MM.1S (cell line): ENCODE measurements at regions not wholly inside any gene's neighbourhood (a gene's known extent, or its start where the extent isn't known, plus 50 kb on each side); places are given as distances from the start of the nearest gene placed in this dataset.

Experiments used
- DNase-seq: peaks from one replicate; pipeline ENCODE4 v3.0.0-alpha.2; 2015
- H2AFZ ChIP-seq: fragments of 300-600 bp; sonication (generic); 2 replicates; pipeline ENCODE4 v1.6.0; 2016; ENCODE audit warnings: antibody characterized with exemption, low read length
- H3F3A ChIP-seq: fragments of 300-600 bp; sonication (generic); 2 replicates; pipeline ENCODE4 v1.6.1; 2016; ENCODE audit warnings: mild to moderate bottlenecking, antibody characterized with exemption, low read length, moderate library complexity, mixed read lengths; ENCODE audit not compliant: insufficient read depth
- H3K27ac ChIP-seq: fragments of 300-600 bp; sonication (generic); 2 replicates; pipeline ENCODE4 v1.5.1; 2016; ENCODE audit warnings: mild to moderate bottlenecking, low read length
- H3K27me3 ChIP-seq: fragments of 300-600 bp; sonication (generic); replicated peaks from 2 replicates; pipeline ENCODE4 v1.6.0; 2016; ENCODE audit warnings: low read length; ENCODE audit not compliant: insufficient read depth
- H3K36me3 ChIP-seq: fragments of 300-600 bp; sonication (generic); replicated peaks from 2 replicates; pipeline ENCODE4 v1.6.1; 2016; ENCODE audit warnings: mild to moderate bottlenecking, low read length, mixed read lengths; ENCODE audit not compliant: insufficient read depth
- H3K4me1 ChIP-seq: fragments of 300-600 bp; sonication (generic); 2 replicates; pipeline ENCODE4 v1.6.1; 2016; ENCODE audit warnings: low read length, mixed read lengths
- H3K4me2 ChIP-seq: fragments of 300-600 bp; sonication (generic); 2 replicates; pipeline ENCODE4 v1.6.0; 2016; ENCODE audit warnings: low read depth, low read length
- H3K4me3 ChIP-seq: fragments of 300-600 bp; sonication (generic); 2 replicates; pipeline ENCODE4 v1.5.1; 2016; ENCODE audit warnings: low read length, mixed read lengths
- H3K79me2 ChIP-seq: fragments of 300-600 bp; sonication (generic); 2 replicates; pipeline ENCODE4 v1.6.1; 2016; ENCODE audit warnings: mixed run types, low read length, mixed read lengths
- H3K9ac ChIP-seq: fragments of 300-600 bp; sonication (generic); 2 replicates; pipeline ENCODE4 v1.6.1; 2016; ENCODE audit warnings: low read length, mixed read lengths
- H3K9me2 ChIP-seq: fragments of 300-600 bp; sonication (generic); replicated peaks from 2 replicates; pipeline ENCODE4 v1.6.1; 2016; ENCODE audit warnings: mild to moderate bottlenecking, low read length, mixed read lengths; ENCODE audit not compliant: insufficient read depth
- H3K9me3 ChIP-seq: fragments of 300-600 bp; sonication (generic); replicated peaks from 2 replicates; pipeline ENCODE4 v1.6.1; 2016; ENCODE audit warnings: mild to moderate bottlenecking, low read length, mixed read lengths; ENCODE audit not compliant: insufficient read depth
- H4K20me1 ChIP-seq: fragments of 300-600 bp; sonication (generic); 2 replicates; pipeline ENCODE4 v1.6.1; 2016; ENCODE audit warnings: mild to moderate bottlenecking, low read length, moderate library complexity, mixed read lengths; ENCODE audit not compliant: insufficient read depth
- EZH2 ChIP-seq: fragments of 300-600 bp; sonication (generic); optimal IDR thresholded peaks from 2 replicates; pipeline ENCODE3; 2017; ENCODE audit warnings: low read depth, mild to moderate bottlenecking, antibody characterized with exemption, low read length, mixed read lengths
- EZH2phosphoT487 ChIP-seq: fragments of 300-600 bp; sonication (generic); IDR thresholded peaks from 2 replicates; pipeline ENCODE4 v1.6.1; 2018; ENCODE audit warnings: antibody characterized with exemption, low read length
- TF ChIP-seq, protein P1 (sequence below): fragments of 300-600 bp; sonication (generic); IDR thresholded peaks from 2 replicates; pipeline ENCODE4 v1.5.1; 2016; ENCODE audit warnings: antibody characterized with exemption, low read length, mixed read lengths

DNA sequence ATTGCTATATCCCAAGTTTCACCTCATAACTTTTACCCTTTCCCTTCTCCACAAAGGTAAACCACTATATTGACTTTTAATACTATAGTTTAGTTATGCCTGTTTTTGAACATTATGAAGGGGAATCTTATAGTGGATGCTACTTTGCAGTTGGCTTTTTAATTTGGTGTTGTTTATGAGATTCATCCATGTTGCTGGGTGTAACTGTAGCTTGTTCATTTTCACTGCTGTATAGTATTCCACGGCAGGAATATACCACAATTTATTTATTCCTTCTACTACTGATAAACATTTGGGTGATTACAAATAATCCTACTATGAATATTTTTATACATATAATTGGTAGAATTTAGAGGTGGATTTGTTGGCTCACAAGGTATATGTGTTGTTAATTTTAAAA lies 88.4 kb upstream of the NALF2 start:
- Histone ChIP-seq H3K4me1 (no peaks in the 10 kb centered on the region), H3F3A (no peaks in the 10 kb centered on the region), H3K27ac (no peak overlapping the region), H3K36me3 (no peaks in the 10 kb centered on the region), H3K79me2 (no peaks in the 10 kb centered on the region), H3K4me3 (no peak overlapping the region), H2AFZ (no peak overlapping the region), H3K27me3 (no peaks in the 10 kb centered on the region), H3K9ac (no peak overlapping the region), H3K9me3 (no peaks in the 10 kb centered on the region), H4K20me1 (no peaks in the 10 kb centered on the region), H3K9me2 (no peaks in the 10 kb centered on the region), H3K4me2 (no peak overlapping the region)
- TF ChIP-seq EZH2, result no peak
- DNase-seq, result no peak

DNA sequence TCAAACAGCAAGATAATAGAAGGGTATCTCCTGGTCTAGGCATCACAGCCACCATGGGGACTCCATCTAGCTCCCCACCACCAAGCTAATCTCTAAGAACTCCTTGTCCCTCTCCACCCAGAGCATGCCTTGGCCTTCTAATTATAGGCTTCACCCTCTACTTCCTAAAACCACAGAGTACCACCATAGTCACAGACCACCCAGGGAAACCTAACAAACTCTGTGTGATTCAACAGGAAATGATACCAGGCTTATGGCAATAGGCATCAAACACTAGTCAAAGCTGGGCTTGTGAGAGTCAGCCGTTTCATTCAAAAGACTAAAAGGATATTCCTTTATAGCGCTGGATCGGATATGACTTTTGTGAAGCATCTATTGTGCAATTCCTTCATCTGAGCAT lies 91.5 kb upstream of the NALF2 start:
- Histone ChIP-seq H4K20me1 (no peaks in the 10 kb centered on the region), H3K4me2 (no peak overlapping the region), H3K36me3 (no peaks in the 10 kb centered on the region), H3K9me2 (no peaks in the 10 kb centered on the region), H2AFZ (no peak overlapping the region), H3K9ac (no peak overlapping the region), H3F3A (no peaks in the 10 kb centered on the region), H3K4me3 (no peak overlapping the region), H3K79me2 (no peaks in the 10 kb centered on the region), H3K9me3 (no peaks in the 10 kb centered on the region), H3K27ac (no peak overlapping the region), H3K4me1 (no peaks in the 10 kb centered on the region), H3K27me3 (no peaks in the 10 kb centered on the region)
- no peak for TF ChIP-seq EZH2phosphoT487
- no peak for TF ChIP-seq EZH2
- TF ChIP-seq, protein P1, sequence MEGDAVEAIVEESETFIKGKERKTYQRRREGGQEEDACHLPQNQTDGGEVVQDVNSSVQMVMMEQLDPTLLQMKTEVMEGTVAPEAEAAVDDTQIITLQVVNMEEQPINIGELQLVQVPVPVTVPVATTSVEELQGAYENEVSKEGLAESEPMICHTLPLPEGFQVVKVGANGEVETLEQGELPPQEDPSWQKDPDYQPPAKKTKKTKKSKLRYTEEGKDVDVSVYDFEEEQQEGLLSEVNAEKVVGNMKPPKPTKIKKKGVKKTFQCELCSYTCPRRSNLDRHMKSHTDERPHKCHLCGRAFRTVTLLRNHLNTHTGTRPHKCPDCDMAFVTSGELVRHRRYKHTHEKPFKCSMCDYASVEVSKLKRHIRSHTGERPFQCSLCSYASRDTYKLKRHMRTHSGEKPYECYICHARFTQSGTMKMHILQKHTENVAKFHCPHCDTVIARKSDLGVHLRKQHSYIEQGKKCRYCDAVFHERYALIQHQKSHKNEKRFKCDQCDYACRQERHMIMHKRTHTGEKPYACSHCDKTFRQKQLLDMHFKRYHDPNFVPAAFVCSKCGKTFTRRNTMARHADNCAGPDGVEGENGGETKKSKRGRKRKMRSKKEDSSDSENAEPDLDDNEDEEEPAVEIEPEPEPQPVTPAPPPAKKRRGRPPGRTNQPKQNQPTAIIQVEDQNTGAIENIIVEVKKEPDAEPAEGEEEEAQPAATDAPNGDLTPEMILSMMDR, result no peak
- DNase-seq, result no peak

DNA sequence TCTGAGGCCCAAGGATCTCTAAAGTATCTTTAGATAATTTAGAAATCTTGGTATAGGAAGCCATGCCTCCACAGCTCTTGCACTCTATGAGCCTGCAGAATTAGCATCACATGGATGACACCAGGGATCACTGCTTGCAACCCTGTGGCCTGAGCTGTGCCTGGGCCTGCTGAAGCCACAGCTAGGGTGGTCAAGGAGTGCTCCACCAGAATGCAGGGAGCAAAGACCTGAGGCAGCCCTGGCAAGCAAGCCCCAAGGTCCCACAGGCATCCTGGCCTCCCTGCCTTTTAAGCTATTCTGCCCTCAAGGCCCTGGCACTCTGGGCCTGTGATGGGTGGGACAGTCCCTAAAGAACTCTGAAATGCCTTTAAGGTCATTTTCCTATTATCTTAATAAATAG lies 105.2 kb upstream of the NALF2 start:
- TF ChIP-seq, protein P1, result no peak
- TF ChIP-seq EZH2phosphoT487, result no peak
- TF ChIP-seq EZH2, result no peak
- Histone ChIP-seq H3K27me3 (no peaks in the 10 kb centered on the region), H3K9me3 (no peaks in the 10 kb centered on the region)

DNA sequence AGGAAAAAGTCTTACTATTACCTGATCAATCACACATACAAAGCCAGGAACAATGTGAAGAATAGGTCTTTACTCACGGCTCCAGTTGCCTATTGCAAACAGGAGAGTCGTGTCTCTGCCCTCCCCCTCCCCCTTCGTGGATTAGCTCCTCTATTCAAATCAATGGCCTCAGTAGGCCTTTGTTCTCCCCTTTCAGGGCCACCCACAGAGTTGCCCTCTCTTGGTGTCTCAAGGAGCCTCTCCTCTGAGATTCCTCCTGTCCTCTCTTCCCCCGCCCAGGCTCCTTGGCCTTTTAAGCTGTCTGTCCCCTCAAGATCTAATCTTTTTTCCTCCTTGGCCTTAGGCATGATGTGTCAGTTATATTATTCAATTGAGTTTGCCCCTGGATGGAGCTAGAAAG lies 107.2 kb upstream of the NALF2 start:
- Histone ChIP-seq H3K79me2 (no peaks in the 10 kb centered on the region), H3K9me2 (no peaks in the 10 kb centered on the region), H3K4me1 (no peaks in the 10 kb centered on the region), H2AFZ (no peak overlapping the region), H3K36me3 (no peaks in the 10 kb centered on the region), H3K27ac (no peak overlapping the region), H3F3A (no peaks in the 10 kb centered on the region), H3K9ac (no peak overlapping the region), H3K9me3 (no peaks in the 10 kb centered on the region), H4K20me1 (no peaks in the 10 kb centered on the region), H3K27me3 (no peaks in the 10 kb centered on the region), H3K4me2 (no peak overlapping the region), H3K4me3 (no peak overlapping the region)
- TF ChIP-seq EZH2 (no peak), EZH2phosphoT487 (no peak)
- TF ChIP-seq, protein P1, result no peak
- DNase-seq, result no peak

More for the DNA sequence above, 105.2 kb upstream of the NALF2 start:
- no peak overlapping the region for H3K4me2 ChIP-seq
- H4K20me1 ChIP-seq, result no peaks in the 10 kb centered on the region
- no peak overlapping the region for H3K27ac ChIP-seq
- DNase-seq, result no peak
- no peak overlapping the region for H3K4me3 ChIP-seq
- H3F3A ChIP-seq, result no peaks in the 10 kb centered on the region
- no peaks in the 10 kb centered on the region for H3K9me2 ChIP-seq
- no peak overlapping the region for H2AFZ ChIP-seq
- H3K9ac ChIP-seq, result no peak overlapping the region
- H3K79me2 ChIP-seq, result no peaks in the 10 kb centered on the region
- no peaks in the 10 kb centered on the region for H3K36me3 ChIP-seq
- no peaks in the 10 kb centered on the region for H3K4me1 ChIP-seq
